Bronchial epithelial cell (primary cell): ENCODE measurements at regions not wholly inside any gene's neighbourhood (a gene's known extent, or its start where the extent isn't known, plus 50 kb on each side); places are given as distances from the start of the nearest gene placed in this dataset.

Source experiments
- DNase-seq: peaks from one replicate; pipeline ENCODE4 v3.0.0-alpha.2; 2010; ENCODE audit warnings: low read depth
- FAIRE-seq: peaks from 2 replicates; lab custom pipeline; 2011; peaks lifted over from hg19 to GRCh38; lab: Jason Lieb, UNC
- H3K27me3 ChIP-seq: 2 replicates; pipeline ENCODE4 v1.5.1; 2011; ENCODE audit warnings: low read length; ENCODE audit not compliant: control insufficient read depth, insufficient read depth
- H3K36me3 ChIP-seq: 2 replicates; pipeline ENCODE4 v1.5.1; 2011; ENCODE audit warnings: low read length; ENCODE audit not compliant: control insufficient read depth, insufficient read depth
- H3K4me3 ChIP-seq: 2 replicates; pipeline ENCODE4 v1.5.1; 2011; ENCODE audit warnings: mild to moderate bottlenecking, low read depth, low read length, control low read depth
- CTCF ChIP-seq: IDR thresholded peaks from 2 replicates; pipeline ENCODE4 v1.5.1; 2011; ENCODE audit warnings: mild to moderate bottlenecking, moderate library complexity, low read length, control low read depth, inconsistent platforms; ENCODE audit not compliant: insufficient read depth, severe bottlenecking

- TF ChIP-seq CTCF: no peak
- no peak for DNase-seq
- no peak for FAIRE-seq
- H3K4me3 ChIP-seq: no peak overlapping the region
- no peaks in the 10 kb centered on the region for H3K27me3 ChIP-seq
- no peaks in the 10 kb centered on the region for H3K36me3 ChIP-seq
These were observed 243.1 kb upstream of the FOXN3 start for GRCh38 chr14:89660166-89660565.

- Histone ChIP-seq H3K27me3 (no peaks in the 10 kb centered on the region), H3K36me3 (no peaks in the 10 kb centered on the region), H3K4me3 (no peak overlapping the region)
- DNase-seq (no peak), FAIRE-seq (no peak)
- no peak for TF ChIP-seq CTCF
These were observed 242.1 kb upstream of the FOXN3 start for GRCh38 chr14:89658977-89659670.

- no peak for DNase-seq
- FAIRE-seq: no peak
- Histone ChIP-seq H3K36me3 (no peaks in the 10 kb centered on the region), H3K27me3 (no peaks in the 10 kb centered on the region), H3K4me3 (no peak overlapping the region)
- no peak for TF ChIP-seq CTCF
These were observed 240.0 kb upstream of the FOXN3 start for GRCh38 chr14:89657014-89657413.

- TF ChIP-seq CTCF: no peak
- Histone ChIP-seq H3K27me3 (no peaks in the 10 kb centered on the region), H3K36me3 (no peaks in the 10 kb centered on the region), H3K4me3 (no peak overlapping the region)
- DNase-seq (no peak), FAIRE-seq (no peak)
These were observed 238.0 kb upstream of the FOXN3 start for GRCh38 chr14:89654998-89655397.

- Histone ChIP-seq H3K4me3 (no peak overlapping the region), H3K36me3 (no peaks in the 10 kb centered on the region), H3K27me3 (no peaks in the 10 kb centered on the region)
- FAIRE-seq (no peak), DNase-seq (no peak)
- TF ChIP-seq CTCF: no peak
These were observed 235.3 kb upstream of the FOXN3 start for GRCh38 chr14:89652352-89652751.

- Histone ChIP-seq H3K4me3 (no peak overlapping the region), H3K36me3 (no peaks in the 10 kb centered on the region), H3K27me3 (no peaks in the 10 kb centered on the region)
- FAIRE-seq (no peak), DNase-seq (no peak)
- no peak for TF ChIP-seq CTCF
These were observed 234.8 kb upstream of the FOXN3 start for GRCh38 chr14:89651805-89652204.
